PC-3 (cell line): ENCODE measurements at regions not wholly inside any gene's neighbourhood (a gene's known extent, or its start where the extent isn't known, plus 50 kb on each side); places are given as distances from the start of the nearest gene placed in this dataset.

Experiments
- ATAC-seq: fragments of 200-7000 bp; cut with Tn5 transposase; 2 replicates; pipeline ENCODE4 v1.9.1; 2020; ENCODE audit warnings: mild to moderate bottlenecking, moderate library complexity
- BruUV-seq: library from RNA; stranded (reverse); fragments of 400-500 nt; replicated peaks from 2 replicates; lab custom pipeline; 2021; lab: Mats Ljungman, UMichigan
- CTCF ChIA-PET: fragments of 300-600 bp; sonication (Branson Sonifier 250); formaldehyde crosslinking; loops from one replicate; lab custom pipeline; 2022; ENCODE audit warnings: antibody characterized with exemption; lab: Charles Lee
- POLR2A ChIA-PET: fragments of 300-600 bp; sonication (Branson Sonifier 250); formaldehyde crosslinking; loops from one replicate; lab custom pipeline; 2022; ENCODE audit warnings: antibody characterized with exemption; ENCODE audit not compliant: unreplicated experiment; lab: Charles Lee
- DNase-seq: peaks from one replicate; pipeline ENCODE4 v3.0.0-alpha.2; 2015
- H2AFZ ChIP-seq: fragments of 300-600 bp; sonication (generic); 2 replicates; pipeline ENCODE4 v1.6.0; 2016; ENCODE audit warnings: antibody characterized with exemption, low read length
- H3F3A ChIP-seq: fragments of 300-600 bp; sonication (generic); one replicate; pipeline ENCODE4 v1.6.0; 2017; ENCODE audit warnings: antibody characterized with exemption, low read length, control low read depth, mild to moderate bottlenecking; ENCODE audit not compliant: unreplicated experiment
- H3K27ac ChIP-seq: fragments of 300-600 bp; sonication (generic); 2 replicates; pipeline ENCODE4 v1.5.1; 2016; ENCODE audit warnings: mild to moderate bottlenecking, low read length
- H3K27me3 ChIP-seq: fragments of 300-600 bp; sonication (generic); 2 replicates; pipeline ENCODE4 v1.6.1; 2016; ENCODE audit warnings: low read length, mixed read lengths
- H3K36me3 ChIP-seq: fragments of 300-600 bp; sonication (generic); 2 replicates; pipeline ENCODE4 v1.6.1; 2016; ENCODE audit warnings: low read depth, mixed run types, low read length, mixed read lengths
- H3K4me1 ChIP-seq: fragments of 300-600 bp; sonication (generic); 2 replicates; pipeline ENCODE4 v1.5.1; 2016; ENCODE audit warnings: low read length; ENCODE audit not compliant: insufficient read depth
- H3K4me2 ChIP-seq: fragments of 300-600 bp; sonication (generic); 2 replicates; pipeline ENCODE4 v1.6.0; 2016; ENCODE audit warnings: low read length
- H3K4me3 ChIP-seq: fragments of 300-600 bp; sonication (generic); 2 replicates; pipeline ENCODE4 v1.5.1; 2016; ENCODE audit warnings: mild to moderate bottlenecking, low read length, mixed read lengths
- H3K79me2 ChIP-seq: fragments of 300-600 bp; sonication (generic); 2 replicates; pipeline ENCODE4 v1.6.1; 2017; ENCODE audit warnings: low read length, mixed read lengths
- H3K9ac ChIP-seq: fragments of 300-600 bp; sonication (generic); 2 replicates; pipeline ENCODE4 v1.6.0; 2016; ENCODE audit warnings: mild to moderate bottlenecking, low read length
- H3K9me2 ChIP-seq: fragments of 300-600 bp; sonication (generic); replicated peaks from 2 replicates; pipeline ENCODE4 v1.6.1; 2016; ENCODE audit warnings: mixed run types, low read length, mixed read lengths
- H3K9me3 ChIP-seq: fragments of 300-600 bp; sonication (generic); 2 replicates; pipeline ENCODE4 v1.6.1; 2016; ENCODE audit warnings: low read length, mixed read lengths
- H4K20me1 ChIP-seq: fragments of 300-600 bp; sonication (generic); 2 replicates; pipeline ENCODE4 v1.6.1; 2016; ENCODE audit warnings: low read length, mixed read lengths
- EZH2 ChIP-seq: fragments of 300-600 bp; sonication (generic); IDR thresholded peaks from one replicate; pipeline ENCODE4 v1.6.1; 2017; ENCODE audit warnings: antibody characterized with exemption, mild to moderate bottlenecking, low read length; ENCODE audit not compliant: unreplicated experiment
- EZH2phosphoT487 ChIP-seq: fragments of 300-600 bp; sonication (generic); IDR thresholded peaks from 2 replicates; pipeline ENCODE4 v1.6.1; 2018; ENCODE audit warnings: mild to moderate bottlenecking, antibody characterized with exemption, low read length, borderline replicate concordance
- intact Hi-C: fragments of 100-400 bp; cut with micrococcal nuclease; formaldehyde crosslinking; loops from 2 replicates; pipeline ENCODE4 v1.9.0; 2023
- TF ChIP-seq, protein P1 (sequence below): fragments of 300-600 bp; sonication (generic); conservative IDR thresholded peaks from 2 replicates; pipeline ENCODE4 v1.5.1; 2017; ENCODE audit warnings: antibody characterized with exemption, low read depth, mild to moderate bottlenecking, low read length

DNA sequence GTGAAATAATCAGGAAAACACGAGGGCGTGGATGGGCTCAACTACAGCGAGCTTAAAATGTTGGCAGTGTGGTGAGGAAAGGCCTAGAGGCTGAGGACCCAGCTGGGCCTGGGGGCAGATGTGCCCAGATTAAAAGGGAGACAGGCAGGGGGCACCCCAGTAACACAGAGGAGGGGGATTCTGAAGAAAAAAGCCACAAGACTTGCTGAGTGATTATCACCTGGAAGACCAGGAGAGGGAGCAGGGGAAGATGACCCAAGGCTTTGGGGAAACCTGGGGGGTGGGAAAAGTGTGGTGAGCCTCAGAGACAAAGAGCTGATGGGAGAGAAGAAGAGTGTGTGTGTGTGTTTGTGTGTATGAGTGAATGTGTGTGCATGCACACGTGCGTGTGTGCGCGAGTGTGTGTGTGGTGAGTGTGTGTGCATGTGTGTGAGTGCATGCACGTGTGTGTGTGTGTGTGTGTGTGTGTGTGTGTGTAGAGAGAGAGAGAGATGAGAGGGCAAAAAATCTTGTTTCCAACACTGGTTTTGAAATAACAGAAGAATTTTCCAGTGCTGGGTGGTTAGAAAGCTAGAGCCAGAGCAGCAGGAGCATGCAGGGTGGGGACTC lies 500.5 kb downstream of the BUD13 start:
- Histone ChIP-seq H3K9me2 (no peaks in the 10 kb centered on the region), H3K9ac (no peak overlapping the region), H3K27ac (no peak overlapping the region), H3K27me3 (peaks cover 12% of the 10 kb centered on the region; the same call in 1 of the 2 replicates), H3K4me1 (no peaks in the 10 kb centered on the region), H3K9me3 (no peaks in the 10 kb centered on the region), H3K4me3 (no peak overlapping the region), H3K4me2 (no peak overlapping the region), H3K79me2 (no peaks in the 10 kb centered on the region), H3F3A (no peaks in the 10 kb centered on the region), H4K20me1 (no peaks in the 10 kb centered on the region), H2AFZ (no peak overlapping the region), H3K36me3 (no peaks in the 10 kb centered on the region)
- intact Hi-C loops, result no loop called here
- ATAC-seq (no peak), DNase-seq (no peak)
- POLR2A ChIA-PET, result no interaction called here
- no TSS peak for BruUV-seq
- TF ChIP-seq EZH2phosphoT487 (no peak), EZH2 (no peak)
- TF ChIP-seq, protein P1, sequence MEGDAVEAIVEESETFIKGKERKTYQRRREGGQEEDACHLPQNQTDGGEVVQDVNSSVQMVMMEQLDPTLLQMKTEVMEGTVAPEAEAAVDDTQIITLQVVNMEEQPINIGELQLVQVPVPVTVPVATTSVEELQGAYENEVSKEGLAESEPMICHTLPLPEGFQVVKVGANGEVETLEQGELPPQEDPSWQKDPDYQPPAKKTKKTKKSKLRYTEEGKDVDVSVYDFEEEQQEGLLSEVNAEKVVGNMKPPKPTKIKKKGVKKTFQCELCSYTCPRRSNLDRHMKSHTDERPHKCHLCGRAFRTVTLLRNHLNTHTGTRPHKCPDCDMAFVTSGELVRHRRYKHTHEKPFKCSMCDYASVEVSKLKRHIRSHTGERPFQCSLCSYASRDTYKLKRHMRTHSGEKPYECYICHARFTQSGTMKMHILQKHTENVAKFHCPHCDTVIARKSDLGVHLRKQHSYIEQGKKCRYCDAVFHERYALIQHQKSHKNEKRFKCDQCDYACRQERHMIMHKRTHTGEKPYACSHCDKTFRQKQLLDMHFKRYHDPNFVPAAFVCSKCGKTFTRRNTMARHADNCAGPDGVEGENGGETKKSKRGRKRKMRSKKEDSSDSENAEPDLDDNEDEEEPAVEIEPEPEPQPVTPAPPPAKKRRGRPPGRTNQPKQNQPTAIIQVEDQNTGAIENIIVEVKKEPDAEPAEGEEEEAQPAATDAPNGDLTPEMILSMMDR, result no peak
- CTCF ChIA-PET, result no interaction called here

DNA sequence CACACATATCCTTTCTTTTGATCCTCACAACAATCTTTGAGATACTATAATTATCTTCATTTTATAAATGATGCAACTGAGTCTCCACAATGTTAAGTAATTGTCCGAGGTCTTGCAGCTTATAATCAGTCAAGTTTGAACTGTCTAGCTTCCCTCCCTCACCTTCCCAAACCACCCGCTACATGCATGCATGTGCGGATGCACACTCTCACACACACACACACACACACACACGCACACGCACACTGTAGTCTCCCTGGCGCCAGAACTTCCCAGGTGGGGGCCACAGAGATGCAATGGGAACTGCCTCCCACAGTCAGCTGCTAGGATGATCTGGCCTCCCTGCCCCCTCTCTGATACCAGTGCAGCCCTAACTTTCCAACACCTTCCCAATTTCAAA lies 501.3 kb downstream of the BUD13 start:
- intact Hi-C loops, result no loop called here
- Histone ChIP-seq H3K79me2 (no peaks in the 10 kb centered on the region), H3K27me3 (peaks cover 12% of the 10 kb centered on the region; the same call in 1 of the 2 replicates), H2AFZ (no peak overlapping the region), H3K4me1 (no peaks in the 10 kb centered on the region), H3K27ac (no peak overlapping the region), H3K36me3 (no peaks in the 10 kb centered on the region), H3F3A (no peaks in the 10 kb centered on the region), H3K4me2 (no peak overlapping the region), H4K20me1 (no peaks in the 10 kb centered on the region), H3K9me2 (no peaks in the 10 kb centered on the region), H3K9ac (no peak overlapping the region), H3K9me3 (no peaks in the 10 kb centered on the region), H3K4me3 (no peak overlapping the region)
- ATAC-seq (no peak), DNase-seq (no peak)
- BruUV-seq, result no TSS peak
- CTCF ChIA-PET, result no interaction called here
- POLR2A ChIA-PET, result no interaction called here
- TF ChIP-seq EZH2 (no peak), EZH2phosphoT487 (no peak)
- TF ChIP-seq, protein P1, result no peak

- Histone ChIP-seq H3K9me2 (no peaks in the 10 kb centered on the region), H3K4me2 (no peak overlapping the region), H3K27ac (no peak overlapping the region), H4K20me1 (no peaks in the 10 kb centered on the region), H3F3A (no peaks in the 10 kb centered on the region), H3K4me1 (no peaks in the 10 kb centered on the region), H3K36me3 (no peaks in the 10 kb centered on the region), H2AFZ (no peak overlapping the region), H3K27me3 (no peaks in the 10 kb centered on the region), H3K9ac (no peak overlapping the region), H3K79me2 (no peaks in the 10 kb centered on the region), H3K9me3 (no peaks in the 10 kb centered on the region), H3K4me3 (no peak overlapping the region)
- ATAC-seq (no peak), DNase-seq (no peak)
- ChIA-PET POLR2A (no interaction called here), CTCF (no interaction called here)
- no peak for TF ChIP-seq EZH2
- TF ChIP-seq EZH2phosphoT487, result no peak
- TF ChIP-seq, protein P1, result no peak
- intact Hi-C loops, result no loop called here
- no TSS peak for BruUV-seq
Observed at GRCh38 chr11:116267146-116267545, 505.6 kb downstream of the BUD13 start.
